ENCODE measurements at regions not wholly inside any gene's neighbourhood (a gene's known extent, or its start where the extent isn't known, plus 50 kb on each side); places are given as distances from the start of the nearest gene placed in this dataset.

DNA sequence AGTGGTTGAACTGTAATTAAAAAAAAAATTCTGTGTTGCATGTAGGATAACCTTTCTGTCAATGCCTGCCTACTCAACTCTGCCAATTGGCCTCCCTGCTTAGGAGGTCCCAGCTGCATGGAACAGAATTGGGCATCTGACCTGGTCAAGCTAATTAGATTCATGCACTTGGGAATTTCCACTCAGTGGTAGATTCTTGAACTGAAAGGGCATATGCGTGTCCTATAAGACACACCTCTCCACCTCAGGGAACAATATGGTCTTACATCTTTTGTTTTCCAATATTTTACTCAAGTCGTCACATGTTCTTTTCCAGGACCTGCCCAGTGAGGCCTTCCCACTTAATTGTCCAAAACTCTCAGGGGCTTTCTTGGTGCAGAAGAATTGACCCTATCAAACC, 68.1 kb upstream of the TLK1 start:
- H3K27ac Mint-ChIP-seq: no peak overlapping the region
- H3K27me3 Mint-ChIP-seq: no peaks in the 10 kb centered on the region

DNA sequence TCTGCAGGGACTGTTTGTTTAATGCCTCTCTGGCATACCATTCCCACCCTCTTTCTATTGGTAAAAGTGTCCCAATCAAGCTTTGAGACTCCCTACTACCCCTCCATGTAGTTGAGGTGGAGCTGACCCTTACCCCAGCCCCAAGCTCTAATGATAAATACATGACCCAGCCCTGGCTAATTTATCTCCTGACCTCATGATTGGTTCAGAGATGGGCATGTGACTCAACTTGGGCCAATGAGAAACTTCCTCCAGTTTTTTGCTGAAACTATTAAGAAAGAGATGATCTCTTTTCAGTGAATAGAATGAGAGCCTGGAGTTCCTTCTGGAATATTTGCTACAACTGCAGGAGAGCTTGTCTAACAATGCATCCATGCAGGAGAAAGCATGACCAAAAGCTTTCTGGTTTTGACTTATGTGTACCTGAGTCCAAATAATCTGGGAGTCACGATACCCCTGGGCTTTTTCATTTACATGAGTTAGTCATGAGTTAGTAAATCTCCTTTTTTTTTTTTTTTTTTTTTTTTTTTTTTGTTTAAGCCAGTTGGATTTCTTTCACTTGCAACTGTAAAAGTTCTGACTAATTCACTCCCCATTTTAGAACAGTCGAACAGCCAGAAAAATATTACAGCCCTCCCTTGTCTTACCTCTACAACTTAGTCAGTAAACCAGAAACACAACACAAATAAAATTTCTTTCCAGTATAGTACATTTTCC, 66.5 kb upstream of the TLK1 start:
- Mint-ChIP-seq H3K27me3 (no peaks in the 10 kb centered on the region), H3K4me1 (ENCODE audit: low read depth) (no peaks in the 10 kb centered on the region), H3K27ac (no peak overlapping the region), H3K36me3 (ENCODE audit: insufficient read depth) (no peaks in the 10 kb centered on the region), H3K9me3 (ENCODE audit: low read depth) (peaks cover 10% of the 10 kb centered on the region), H3K4me3 (ENCODE audit: low read depth) (no peak overlapping the region)
- no peak for DNase-seq (ENCODE audit: low spot score, unreplicated experiment)
- TF ChIP-seq, protein P1, sequence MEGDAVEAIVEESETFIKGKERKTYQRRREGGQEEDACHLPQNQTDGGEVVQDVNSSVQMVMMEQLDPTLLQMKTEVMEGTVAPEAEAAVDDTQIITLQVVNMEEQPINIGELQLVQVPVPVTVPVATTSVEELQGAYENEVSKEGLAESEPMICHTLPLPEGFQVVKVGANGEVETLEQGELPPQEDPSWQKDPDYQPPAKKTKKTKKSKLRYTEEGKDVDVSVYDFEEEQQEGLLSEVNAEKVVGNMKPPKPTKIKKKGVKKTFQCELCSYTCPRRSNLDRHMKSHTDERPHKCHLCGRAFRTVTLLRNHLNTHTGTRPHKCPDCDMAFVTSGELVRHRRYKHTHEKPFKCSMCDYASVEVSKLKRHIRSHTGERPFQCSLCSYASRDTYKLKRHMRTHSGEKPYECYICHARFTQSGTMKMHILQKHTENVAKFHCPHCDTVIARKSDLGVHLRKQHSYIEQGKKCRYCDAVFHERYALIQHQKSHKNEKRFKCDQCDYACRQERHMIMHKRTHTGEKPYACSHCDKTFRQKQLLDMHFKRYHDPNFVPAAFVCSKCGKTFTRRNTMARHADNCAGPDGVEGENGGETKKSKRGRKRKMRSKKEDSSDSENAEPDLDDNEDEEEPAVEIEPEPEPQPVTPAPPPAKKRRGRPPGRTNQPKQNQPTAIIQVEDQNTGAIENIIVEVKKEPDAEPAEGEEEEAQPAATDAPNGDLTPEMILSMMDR (IDR thresholded peaks at IDR 0.05; ENCODE audit: unreplicated experiment): no peak

More for the DNA sequence above, 68.1 kb upstream of the TLK1 start:
- Mint-ChIP-seq H3K9me3 (ENCODE audit: low read depth) (peaks cover 8% of the 10 kb centered on the region), H3K4me1 (ENCODE audit: low read depth) (no peaks in the 10 kb centered on the region), H3K4me3 (ENCODE audit: low read depth) (no peak overlapping the region), H3K36me3 (ENCODE audit: insufficient read depth) (no peaks in the 10 kb centered on the region)
- no peak for DNase-seq (ENCODE audit: low spot score, unreplicated experiment)
- TF ChIP-seq, protein P1 (IDR thresholded peaks at IDR 0.05; ENCODE audit: unreplicated experiment): no peak

DNA sequence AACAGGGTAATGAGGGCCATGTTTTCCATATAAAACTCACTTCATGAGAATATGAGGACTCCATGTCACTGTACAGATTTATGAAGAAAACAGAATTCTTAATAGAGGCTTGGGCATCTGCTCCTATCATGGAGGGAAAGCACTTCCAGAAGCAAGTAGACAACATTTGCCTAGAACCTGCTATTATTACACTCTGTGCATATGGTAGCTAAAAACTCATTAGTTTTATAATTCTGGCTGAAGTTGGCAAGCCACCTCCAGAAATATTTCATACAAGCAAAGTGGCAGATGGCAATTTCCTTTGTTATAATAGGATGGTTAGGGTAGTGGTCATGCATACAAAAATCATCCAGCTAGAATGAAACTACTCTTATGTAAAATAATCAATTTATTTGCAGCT, 65.8 kb upstream of the TLK1 start:
- H3K27me3 Mint-ChIP-seq: no peaks in the 10 kb centered on the region
- no peak for DNase-seq (ENCODE audit: low spot score, unreplicated experiment)
- no peak overlapping the region for H3K4me3 Mint-ChIP-seq (ENCODE audit: low read depth)
- TF ChIP-seq, protein P1 (IDR thresholded peaks at IDR 0.05; ENCODE audit: unreplicated experiment): no peak
- H3K36me3 Mint-ChIP-seq (ENCODE audit: insufficient read depth): no peaks in the 10 kb centered on the region
- no peak overlapping the region for H3K27ac Mint-ChIP-seq
- no peaks in the 10 kb centered on the region for H3K4me1 Mint-ChIP-seq (ENCODE audit: low read depth)
- peaks cover 10% of the 10 kb centered on the region for H3K9me3 Mint-ChIP-seq (ENCODE audit: low read depth)

DNA sequence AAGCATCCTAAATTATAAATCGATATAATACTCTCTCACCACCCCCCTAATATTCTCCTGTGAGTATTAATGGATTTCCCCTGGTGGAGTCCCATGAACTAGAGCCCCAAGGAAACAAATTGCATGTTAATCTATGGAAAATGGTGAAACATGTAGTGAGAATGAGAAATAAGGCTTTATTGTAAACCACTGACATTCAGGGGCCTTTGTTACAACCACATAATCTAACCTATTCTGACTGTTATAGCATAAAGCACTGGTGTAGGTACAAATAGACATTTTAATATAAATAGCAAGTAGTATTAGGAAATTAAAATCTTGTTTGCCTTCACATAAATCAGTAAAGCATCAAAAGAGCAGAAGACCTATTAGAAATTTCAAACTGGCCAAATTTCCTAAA, 65.3 kb upstream of the TLK1 start:
- Mint-ChIP-seq H3K9me3 (ENCODE audit: low read depth) (peaks cover 10% of the 10 kb centered on the region), H3K27ac (no peak overlapping the region), H3K27me3 (no peaks in the 10 kb centered on the region), H3K36me3 (ENCODE audit: insufficient read depth) (no peaks in the 10 kb centered on the region), H3K4me3 (ENCODE audit: low read depth) (no peak overlapping the region), H3K4me1 (ENCODE audit: low read depth) (no peaks in the 10 kb centered on the region)
- TF ChIP-seq, protein P1 (IDR thresholded peaks at IDR 0.05; ENCODE audit: unreplicated experiment): no peak
- no peak for DNase-seq (ENCODE audit: low spot score, unreplicated experiment)

DNA sequence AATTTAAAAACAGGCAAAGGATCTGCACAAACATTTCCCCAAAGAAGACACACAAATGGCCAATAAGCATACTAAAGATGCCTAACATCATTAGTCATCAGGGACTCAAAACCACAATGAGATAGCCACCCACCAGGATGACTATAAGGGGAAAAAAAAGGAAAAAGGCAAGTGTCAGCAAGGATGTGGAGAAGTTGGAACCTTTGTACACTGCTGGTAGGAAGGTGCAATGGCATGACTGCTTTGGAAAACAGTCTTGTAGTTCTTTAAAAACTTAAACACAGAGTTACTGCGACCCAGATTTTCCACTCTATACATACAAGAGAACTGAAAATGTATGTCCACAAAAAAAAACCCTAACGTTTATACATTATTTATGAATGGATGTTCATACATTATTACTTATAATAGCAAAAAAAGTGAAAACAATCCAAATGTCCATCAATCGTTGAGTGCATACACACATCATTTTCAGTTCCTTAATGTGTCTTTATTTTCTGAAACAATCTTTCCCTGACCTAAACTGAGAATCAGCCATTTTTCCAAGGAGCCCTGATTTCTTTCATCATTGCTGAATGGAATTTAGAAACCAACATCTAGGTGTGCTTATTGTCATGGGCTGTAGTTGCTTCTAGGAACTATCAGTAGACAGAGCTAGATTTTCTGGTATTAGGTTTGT, 64.7 kb upstream of the TLK1 start:
- Mint-ChIP-seq H3K27me3 (no peaks in the 10 kb centered on the region), H3K4me1 (ENCODE audit: low read depth) (no peaks in the 10 kb centered on the region), H3K9me3 (ENCODE audit: low read depth) (peaks cover 10% of the 10 kb centered on the region), H3K4me3 (ENCODE audit: low read depth) (no peak overlapping the region), H3K36me3 (ENCODE audit: insufficient read depth) (no peaks in the 10 kb centered on the region), H3K27ac (no peak overlapping the region)
- no peak for DNase-seq (ENCODE audit: low spot score, unreplicated experiment)
- TF ChIP-seq, protein P1 (IDR thresholded peaks at IDR 0.05; ENCODE audit: unreplicated experiment): no peak

Data from progenitor cell of endocrine pancreas (in vitro differentiated cells).